NCI-H345 treated with DMSO at 0.1 percent for 48 hours (cell line): ENCODE measurements at regions not wholly inside any gene's neighbourhood (a gene's known extent, or its start where the extent isn't known, plus 50 kb on each side); places are given as distances from the start of the nearest gene placed in this dataset.

Experiments
- DNase-seq: peaks from one replicate; lab custom pipeline; 2025; ENCODE audit not compliant: unreplicated experiment; lab: John Stamatoyannopoulos, UW

DNA sequence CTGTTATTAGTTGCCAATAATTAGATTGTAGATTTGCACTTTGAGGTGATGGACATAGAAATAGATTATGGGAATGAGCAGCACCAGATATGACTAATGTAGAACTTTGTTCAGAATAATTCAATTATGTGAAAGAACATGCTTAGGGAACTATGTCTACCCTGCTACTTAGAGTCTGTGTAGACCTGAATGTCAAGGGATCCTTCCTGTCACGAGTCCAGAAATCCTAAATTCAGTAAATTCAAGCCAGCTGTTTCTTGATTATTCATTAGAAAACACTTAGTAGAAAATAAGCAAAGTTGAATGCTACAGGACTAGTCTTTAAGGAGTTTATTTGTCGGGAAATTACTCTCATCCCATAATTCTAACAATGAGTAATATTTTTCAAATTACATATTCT is 887.3 kb upstream of the SEMA6A start:
- no peak for DNase-seq

- DNase-seq: no peak
Observed at GRCh38 chr5:117461403-117461802, 886.8 kb upstream of the SEMA6A start.

GRCh38 chr5:117457656-117458055 is 883.0 kb upstream of the SEMA6A start:
- no peak for DNase-seq

GRCh38 chr5:117456866-117457470 is 882.3 kb upstream of the SEMA6A start:
- DNase-seq: no peak

DNA sequence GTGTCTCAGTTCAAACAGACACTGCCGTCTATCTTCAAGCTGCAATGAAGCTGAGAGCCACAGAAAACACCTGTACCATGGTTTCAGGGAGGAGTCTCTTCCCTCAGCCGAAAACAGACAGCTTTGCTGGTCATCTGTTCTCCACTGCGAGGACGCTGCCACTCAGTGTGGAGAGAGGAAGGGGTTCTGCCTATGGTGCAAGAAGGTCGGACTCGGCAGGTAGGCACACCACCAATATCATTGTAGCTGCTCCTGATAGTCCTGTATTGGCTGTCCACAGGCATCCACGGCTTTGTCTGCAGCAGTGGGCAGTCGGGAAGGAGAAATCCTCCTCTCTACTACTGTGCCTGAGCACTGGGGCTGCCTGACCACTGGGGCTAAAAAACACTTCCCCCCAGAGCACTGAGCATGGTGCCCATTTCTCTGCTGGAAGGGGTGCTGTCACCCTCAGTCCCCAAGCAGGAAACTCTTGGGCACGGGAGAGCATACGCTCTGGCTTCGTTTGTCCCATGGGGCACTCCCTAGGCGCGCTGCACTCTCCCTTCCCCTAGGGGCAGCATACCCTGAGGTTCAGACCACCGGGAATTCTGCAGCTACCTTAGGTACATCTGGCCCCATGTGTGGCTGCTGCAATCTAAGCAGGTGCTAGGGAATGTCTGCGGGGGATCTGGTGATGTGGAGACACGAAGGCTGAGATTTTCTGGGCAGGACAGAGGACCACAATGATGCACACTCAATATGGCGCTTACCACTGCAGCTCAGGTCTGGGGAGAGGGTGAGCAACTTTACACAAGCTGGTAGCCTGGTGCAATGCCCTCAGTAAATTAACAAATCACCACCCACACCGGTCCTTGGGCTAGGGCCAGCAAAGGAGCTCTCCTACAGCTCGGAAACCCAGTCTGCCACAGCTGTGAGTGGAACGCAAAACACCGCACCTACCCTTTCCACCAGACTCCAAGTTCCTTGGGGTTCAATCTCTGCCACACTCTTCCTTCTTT is 880.9 kb upstream of the SEMA6A start:
- no peak for DNase-seq

- DNase-seq: no peak
Observed at GRCh38 chr5:117454716-117455212, 880.1 kb upstream of the SEMA6A start.

DNA sequence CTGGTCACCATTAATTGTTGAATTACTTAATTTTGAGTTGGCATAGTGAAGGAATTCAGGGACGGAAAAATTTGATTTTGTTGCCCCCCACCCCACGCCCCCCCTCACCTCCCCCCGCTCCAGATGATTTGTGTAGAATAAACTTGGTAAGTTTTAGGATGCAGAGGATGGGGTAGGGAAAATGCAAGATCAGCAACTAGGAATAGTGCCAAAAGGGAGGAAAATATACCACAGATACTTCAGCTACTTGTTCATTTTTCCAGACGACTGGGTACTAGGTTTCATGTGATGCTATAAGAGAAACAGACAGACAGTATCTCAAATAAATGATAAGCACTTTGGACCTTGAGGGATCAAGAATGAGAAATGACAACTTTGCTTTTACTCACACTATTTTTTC is 862.2 kb upstream of the SEMA6A start:
- no peak for DNase-seq

DNA sequence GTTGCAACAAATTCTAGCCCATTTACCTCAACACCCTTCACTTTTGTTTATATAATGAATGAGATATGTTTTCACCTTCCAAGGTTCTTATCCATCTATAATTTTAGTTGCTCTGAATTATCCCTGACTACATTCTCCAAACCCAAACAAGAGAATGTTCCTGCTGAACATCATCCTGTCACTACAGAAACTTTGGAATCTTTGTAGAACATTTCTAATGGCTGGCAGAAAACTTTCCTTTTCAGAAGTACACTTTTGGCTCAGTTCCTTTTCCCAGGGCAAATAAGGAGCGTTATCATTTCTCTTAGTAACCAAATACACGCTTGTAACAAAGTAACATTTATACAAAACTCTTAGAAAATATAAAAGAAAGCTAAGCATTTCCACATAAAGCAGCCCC is 860.6 kb upstream of the SEMA6A start:
- no peak for DNase-seq

DNA sequence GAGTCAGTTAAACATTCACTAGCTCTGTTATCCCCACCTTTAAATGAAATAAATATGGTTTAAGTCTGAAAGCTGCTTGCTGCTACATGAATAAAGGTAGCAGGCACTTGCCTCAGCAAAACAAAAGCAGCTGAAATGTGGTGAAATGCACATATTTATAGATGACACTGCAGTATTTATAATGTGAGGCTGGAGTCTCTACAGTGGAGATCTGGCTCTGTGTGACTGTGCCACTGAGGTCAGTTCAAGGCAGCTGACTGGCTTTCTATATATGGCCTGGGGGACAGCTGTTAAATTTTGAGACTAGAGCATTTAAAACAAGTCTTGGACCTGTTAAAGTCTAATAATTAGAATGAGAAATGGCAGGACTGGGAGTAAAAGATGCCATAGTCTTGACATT is 859.6 kb upstream of the SEMA6A start:
- DNase-seq: no peak

- DNase-seq: no peak
Observed at GRCh38 chr5:117433818-117434217, 859.2 kb upstream of the SEMA6A start.

GRCh38 chr5:117431091-117431490 is 856.5 kb upstream of the SEMA6A start:
- DNase-seq: no peak

DNA sequence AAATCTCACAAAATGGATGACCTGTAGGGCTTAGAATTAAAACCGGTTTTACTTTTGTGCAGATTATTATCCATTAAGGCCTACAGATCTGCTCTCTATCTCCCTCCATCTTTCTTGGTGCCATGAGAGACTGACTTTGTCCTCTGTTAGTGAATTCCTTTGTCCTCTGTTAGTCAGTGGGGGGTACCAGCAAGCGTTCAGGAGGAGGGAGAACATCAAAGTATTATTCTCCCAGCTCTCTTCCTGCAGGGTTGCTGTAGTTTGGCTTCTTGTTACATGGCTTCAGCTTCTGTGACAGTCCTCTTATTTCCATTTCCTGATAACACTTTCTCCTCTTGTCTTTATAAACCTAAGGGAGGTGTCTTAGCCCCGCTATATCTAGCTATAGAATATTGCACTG is 850.5 kb upstream of the SEMA6A start:
- DNase-seq: no peak

- DNase-seq: no peak
Observed at GRCh38 chr5:117424559-117424958, 849.9 kb upstream of the SEMA6A start.

DNA sequence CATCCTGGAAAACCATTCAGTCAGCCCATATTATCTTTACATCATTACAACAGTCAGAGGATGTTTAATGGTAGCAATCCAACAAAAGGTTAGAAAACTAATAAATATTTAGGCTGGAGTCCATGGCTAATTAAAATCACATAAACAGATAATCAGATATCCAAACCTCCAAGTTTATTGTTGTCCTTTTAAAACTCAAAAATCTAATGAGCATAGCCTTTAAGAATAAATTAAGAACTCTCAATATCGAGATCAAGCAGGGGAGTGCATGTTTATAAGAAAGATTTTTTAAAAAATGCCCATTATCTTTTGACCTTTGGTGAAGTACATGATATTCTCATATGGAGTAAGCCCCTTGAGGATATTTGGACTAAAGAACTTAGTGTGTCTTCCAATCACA is 842.9 kb upstream of the SEMA6A start:
- DNase-seq: no peak

DNA sequence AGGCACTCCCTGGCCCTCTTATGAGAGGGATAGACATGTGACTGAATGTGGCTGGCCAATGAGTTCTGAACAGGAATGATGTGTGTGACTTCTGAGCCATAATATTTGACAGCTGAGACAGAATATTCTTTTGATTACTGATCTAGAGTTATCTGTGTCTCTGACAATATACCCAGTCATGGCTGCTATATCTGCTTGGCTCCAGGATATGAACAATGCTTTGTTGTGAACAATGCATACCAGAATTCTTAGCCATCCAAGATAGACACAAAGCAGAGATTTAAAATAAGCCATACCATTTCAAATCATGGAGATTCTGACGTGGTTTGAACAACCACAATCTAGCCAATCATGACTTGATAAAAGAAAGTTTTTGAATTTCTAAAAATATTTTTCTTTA is 840.3 kb upstream of the SEMA6A start:
- DNase-seq: no peak

DNA sequence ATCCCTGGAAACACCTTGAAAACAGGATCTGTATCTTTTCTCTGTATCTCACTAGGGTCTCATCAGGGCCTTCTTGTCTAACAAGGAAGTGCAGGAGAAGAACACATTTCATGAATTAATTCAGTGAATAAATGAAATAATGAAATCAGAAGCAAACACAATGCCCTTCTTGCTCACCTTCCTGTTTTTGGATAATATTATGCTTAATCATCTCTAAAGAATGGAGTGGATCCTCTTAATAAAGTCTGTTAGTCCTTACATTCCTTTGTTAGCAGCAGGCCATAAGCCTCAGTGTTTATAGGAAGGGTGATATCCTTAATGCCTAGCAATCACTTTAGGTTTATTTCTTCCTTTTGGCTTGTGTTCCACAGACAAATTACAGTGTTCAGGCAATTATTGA is 837.1 kb upstream of the SEMA6A start:
- DNase-seq: no peak

DNA sequence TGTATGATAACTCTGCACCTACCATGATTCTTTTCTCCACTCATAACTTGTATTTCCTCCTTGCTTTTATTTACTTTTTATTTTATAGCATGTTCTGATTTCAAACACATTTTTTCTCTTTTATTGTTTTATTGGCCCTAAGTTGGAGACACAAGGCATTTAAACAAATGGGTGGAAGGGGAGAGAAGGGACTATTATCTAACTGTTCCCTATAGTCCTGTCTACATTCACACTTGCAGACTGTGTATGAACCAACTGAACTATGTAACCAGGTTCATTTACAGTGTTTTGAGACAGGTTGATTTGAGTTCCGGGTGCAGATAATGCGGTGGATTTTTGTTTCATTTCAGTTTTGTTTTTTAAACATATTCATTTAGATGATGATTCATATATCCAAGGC is 830.6 kb upstream of the SEMA6A start:
- no peak for DNase-seq

DNA sequence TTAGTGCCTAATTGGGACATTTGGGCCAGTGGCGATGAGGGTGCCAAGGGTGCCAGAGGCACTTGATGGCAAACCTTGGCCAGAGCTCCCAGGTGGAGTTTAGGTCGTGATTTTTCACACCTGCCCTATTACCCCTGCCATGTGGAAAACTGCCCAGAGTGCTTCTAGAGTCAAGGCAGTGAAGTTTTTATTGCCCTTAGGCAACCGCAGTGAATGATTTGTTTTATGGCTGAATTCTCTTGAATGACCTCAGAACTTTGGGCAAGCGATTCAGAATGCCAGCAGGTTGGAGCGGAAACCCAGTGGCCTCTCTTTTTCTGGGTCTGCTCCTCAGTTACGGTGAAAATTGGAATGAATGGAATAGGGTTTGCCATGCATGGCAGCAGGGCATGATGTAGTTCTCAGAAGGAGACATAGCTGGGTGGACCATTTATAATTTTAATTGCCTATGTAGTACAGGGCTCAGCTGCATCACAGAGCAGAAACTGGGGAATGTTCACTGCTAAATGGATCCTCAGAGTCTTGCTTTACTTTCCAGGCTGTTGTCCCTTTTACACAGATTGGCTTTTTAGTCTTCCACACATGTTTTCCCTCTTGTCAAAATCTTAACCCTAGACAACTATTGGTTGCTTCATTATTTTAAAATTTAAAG is 820.0 kb upstream of the SEMA6A start:
- no peak for DNase-seq

GRCh38 chr5:117393125-117393524 is 818.5 kb upstream of the SEMA6A start:
- DNase-seq: no peak

DNA sequence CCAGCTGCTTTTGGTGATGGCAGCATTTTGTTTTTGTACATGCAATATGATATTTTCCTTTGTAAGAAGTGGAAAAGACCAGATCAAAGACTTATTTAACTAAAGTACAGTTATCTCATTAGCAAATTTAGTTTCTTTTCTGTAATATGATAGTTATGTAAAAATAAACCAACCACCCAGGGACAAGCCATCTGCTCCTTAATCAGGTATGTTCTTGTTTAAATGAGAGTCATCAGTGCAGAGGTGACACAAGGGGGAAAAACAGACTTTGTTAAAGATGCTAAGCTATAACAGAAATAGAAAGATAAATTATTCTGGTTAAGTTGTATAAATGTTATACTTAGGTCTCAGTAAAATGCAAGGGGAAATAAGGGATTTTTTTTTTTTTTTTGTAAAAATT is 805.7 kb upstream of the SEMA6A start:
- DNase-seq: no peak

GRCh38 chr5:117379521-117379920 is 804.9 kb upstream of the SEMA6A start:
- no peak for DNase-seq

GRCh38 chr5:117376748-117377147 is 802.1 kb upstream of the SEMA6A start:
- no peak for DNase-seq
